IPS-18a (cell line): ENCODE measurements at regions not wholly inside any gene's neighbourhood (a gene's known extent, or its start where the extent isn't known, plus 50 kb on each side); places are given as distances from the start of the nearest gene placed in this dataset.
"Not testable (repeated sequence)": the region's sequence is repeated elsewhere in the genome, so short reads cannot be mapped to it uniquely, and the experiment has no call there.

Experiments used
- H3K27ac ChIP-seq: one replicate; pipeline ENCODE4 v1.5.1; 2013; ENCODE audit warnings: low read length
- H3K27me3 ChIP-seq: one replicate; pipeline ENCODE4 v1.6.1; 2013; ENCODE audit warnings: mild to moderate bottlenecking, low read length; ENCODE audit not compliant: control insufficient read depth, insufficient read depth
- H3K36me3 ChIP-seq: one replicate; pipeline ENCODE4 v1.6.1; 2013; ENCODE audit warnings: low read depth, low read length; ENCODE audit not compliant: control insufficient read depth
- H3K4me1 ChIP-seq: one replicate; pipeline ENCODE4 v1.6.1; 2013; ENCODE audit warnings: low read depth, low read length; ENCODE audit not compliant: control insufficient read depth
- H3K4me3 ChIP-seq: one replicate; pipeline ENCODE4 v1.5.1; 2013; ENCODE audit warnings: low read length
- H3K9ac ChIP-seq: one replicate; pipeline ENCODE4 v1.6.1; 2013; ENCODE audit warnings: mild to moderate bottlenecking, low read length, moderate library complexity
- H3K9me3 ChIP-seq: one replicate; pipeline ENCODE4 v1.6.1; 2013; ENCODE audit warnings: low read depth, low read length; ENCODE audit not compliant: control insufficient read depth

DNA sequence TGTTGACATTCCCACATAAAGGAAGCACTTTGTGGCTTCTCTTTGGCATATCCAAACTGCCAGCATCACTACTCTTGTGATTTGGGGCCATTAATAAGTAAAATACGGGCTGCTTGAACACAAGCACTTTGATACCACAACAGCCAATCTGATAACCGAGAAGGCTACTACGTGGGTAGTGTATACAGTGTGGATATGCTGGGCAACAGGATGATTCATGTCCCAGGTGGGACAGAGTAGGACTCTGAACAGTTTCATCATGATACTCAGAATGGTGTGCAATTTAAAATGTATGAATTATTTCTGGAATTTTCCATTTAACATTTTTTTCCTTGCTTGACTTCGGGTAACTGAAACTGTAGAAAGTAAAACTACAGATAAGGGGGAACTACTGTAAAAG is 225.0 kb upstream of the DDHD1 start:
- Histone ChIP-seq H3K36me3 (no peaks in the 10 kb centered on the region), H3K27me3 (no peaks in the 10 kb centered on the region), H3K4me3 (no peak overlapping the region), H3K27ac (no peak overlapping the region), H3K9ac (no peak overlapping the region), H3K9me3 (no peaks in the 10 kb centered on the region), H3K4me1 (no peaks in the 10 kb centered on the region)

DNA sequence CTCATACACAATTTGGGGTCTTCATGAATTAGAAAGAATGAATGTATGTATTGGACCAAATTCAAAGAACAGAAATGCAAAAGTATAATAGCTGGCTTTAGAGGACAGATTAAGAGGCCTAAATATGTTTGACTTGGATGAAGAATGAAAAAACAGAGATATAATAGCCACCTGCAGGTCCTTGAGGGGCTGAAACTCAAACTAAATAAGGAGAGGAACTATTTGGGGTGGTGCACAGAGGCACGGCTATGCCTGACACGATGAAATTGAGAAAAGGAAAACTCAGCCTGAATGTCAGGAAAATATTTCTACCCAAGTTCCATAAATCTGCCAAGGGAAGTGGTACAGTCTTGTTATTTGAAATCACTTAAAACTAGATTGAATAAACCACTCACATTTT is 222.9 kb upstream of the DDHD1 start:
- Histone ChIP-seq H3K27me3 (no peaks in the 10 kb centered on the region), H3K4me1 (no peaks in the 10 kb centered on the region), H3K27ac (no peak overlapping the region), H3K36me3 (no peaks in the 10 kb centered on the region), H3K9me3 (no peaks in the 10 kb centered on the region), H3K4me3 (no peak overlapping the region), H3K9ac (no peak overlapping the region)

GRCh38 chr14:53375599-53375998 is 222.5 kb upstream of the DDHD1 start:
- Histone ChIP-seq H3K27ac (no peak overlapping the region), H3K4me1 (no peaks in the 10 kb centered on the region), H3K27me3 (no peaks in the 10 kb centered on the region), H3K4me3 (no peak overlapping the region), H3K9ac (no peak overlapping the region), H3K36me3 (no peaks in the 10 kb centered on the region), H3K9me3 (no peaks in the 10 kb centered on the region)

DNA sequence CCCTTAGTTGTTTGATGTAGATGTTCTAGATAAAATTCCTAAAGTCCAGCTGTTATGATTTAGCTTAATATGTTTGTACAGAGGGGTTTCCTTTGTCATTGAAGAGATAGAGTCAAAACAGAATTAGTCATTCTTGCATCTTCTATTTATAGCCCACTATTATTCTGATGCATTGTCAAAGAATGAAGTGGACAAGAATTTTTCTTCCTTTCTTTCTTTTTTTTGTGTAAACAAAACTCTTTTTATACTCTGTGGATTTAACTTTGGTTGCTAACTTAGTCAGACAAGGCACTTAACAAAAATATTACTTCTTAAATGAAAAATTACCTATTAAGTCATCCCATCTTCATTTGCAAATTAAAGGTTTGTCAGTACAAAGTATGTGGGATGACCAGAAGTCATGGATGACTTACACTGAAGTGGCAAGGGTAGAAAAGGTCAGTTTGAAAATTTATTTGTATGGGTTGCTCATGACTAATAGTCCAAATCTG is 215.6 kb upstream of the DDHD1 start:
- no peak overlapping the region for H3K27ac ChIP-seq
- no peak overlapping the region for H3K9ac ChIP-seq
- no peaks in the 10 kb centered on the region for H3K27me3 ChIP-seq
- H3K4me1 ChIP-seq = peaks cover 11% of the 10 kb centered on the region
- H3K9me3 ChIP-seq = no peaks in the 10 kb centered on the region
- no peaks in the 10 kb centered on the region for H3K36me3 ChIP-seq
- H3K4me3 ChIP-seq = no peak overlapping the region

DNA sequence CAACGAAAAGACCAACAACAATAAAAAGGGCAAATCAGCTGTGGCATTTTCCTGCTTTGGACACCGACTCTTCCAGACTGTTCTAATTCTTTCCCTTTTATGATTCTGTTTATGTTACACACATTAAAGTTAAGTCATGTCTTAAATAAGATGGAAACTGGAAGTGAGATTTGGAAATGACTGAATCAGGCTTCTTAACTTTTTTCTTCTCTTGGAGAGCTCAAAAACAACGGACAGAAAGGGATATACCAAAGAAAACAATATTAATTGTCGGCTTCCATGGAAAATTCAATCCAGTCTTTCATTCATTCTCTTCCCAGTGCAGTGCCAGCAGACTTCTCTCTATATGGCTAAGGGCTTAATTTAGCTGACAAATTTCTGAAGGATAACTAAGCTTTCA is 214.9 kb upstream of the DDHD1 start:
- no peaks in the 10 kb centered on the region for H3K9me3 ChIP-seq
- H3K4me1 ChIP-seq = peaks cover 11% of the 10 kb centered on the region
- no peaks in the 10 kb centered on the region for H3K36me3 ChIP-seq
- no peak overlapping the region for H3K4me3 ChIP-seq
- no peaks in the 10 kb centered on the region for H3K27me3 ChIP-seq
- no peak overlapping the region for H3K27ac ChIP-seq
- H3K9ac ChIP-seq = no peak overlapping the region

DNA sequence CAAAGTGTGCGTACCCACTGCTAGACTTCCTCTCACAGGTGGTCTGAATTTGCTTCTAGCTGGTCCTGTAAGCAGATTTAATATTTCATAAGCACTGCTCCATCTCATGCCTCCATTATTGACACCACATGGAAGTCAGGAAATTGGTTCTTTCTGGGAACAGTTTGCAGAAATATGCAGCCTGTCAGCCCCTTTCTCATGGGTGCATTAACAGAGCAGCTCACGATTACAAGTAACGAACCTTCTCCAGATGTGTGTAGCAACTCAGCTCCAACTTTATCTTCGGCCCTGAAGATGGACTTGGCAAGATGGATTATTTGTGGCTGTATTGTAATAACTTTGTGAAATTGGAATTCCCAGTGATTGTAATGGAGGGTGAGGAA is 214.5 kb upstream of the DDHD1 start:
- Histone ChIP-seq H3K9me3 (no peaks in the 10 kb centered on the region), H3K9ac (no peak overlapping the region), H3K4me1 (peaks cover 11% of the 10 kb centered on the region), H3K36me3 (no peaks in the 10 kb centered on the region), H3K27ac (no peak overlapping the region), H3K27me3 (no peaks in the 10 kb centered on the region), H3K4me3 (no peak overlapping the region)

DNA sequence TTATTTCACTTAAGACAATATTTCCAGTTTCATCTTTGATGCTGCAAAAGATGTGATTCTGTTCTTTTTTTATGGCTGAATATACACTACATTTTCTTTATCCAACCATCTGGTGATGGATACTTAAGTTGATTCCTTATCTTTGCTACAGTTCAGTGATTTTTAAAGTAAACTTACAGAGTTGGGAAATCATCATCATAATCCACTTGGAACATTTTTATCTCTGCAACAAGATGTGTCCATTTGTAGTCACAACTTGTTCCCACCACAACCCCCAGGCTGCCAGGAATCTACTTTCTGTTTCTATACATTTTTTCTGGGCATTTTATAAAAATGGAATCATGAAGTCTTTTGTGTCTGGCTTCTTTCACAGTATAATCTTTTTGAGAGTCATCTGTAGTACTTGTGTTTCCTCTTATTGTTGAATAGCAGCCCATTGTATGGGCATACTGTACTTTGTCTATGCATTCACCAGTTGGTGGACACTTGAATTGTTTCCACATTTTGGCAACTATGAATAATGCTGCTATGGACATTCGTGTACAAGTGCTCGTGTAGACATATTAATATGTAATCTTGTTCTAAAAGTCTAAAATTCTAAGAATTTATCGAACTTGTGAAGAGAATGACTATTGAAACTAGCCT is 212.5 kb upstream of the DDHD1 start:
- H3K36me3 ChIP-seq = no peaks in the 10 kb centered on the region
- H3K27me3 ChIP-seq = no peaks in the 10 kb centered on the region

DNA sequence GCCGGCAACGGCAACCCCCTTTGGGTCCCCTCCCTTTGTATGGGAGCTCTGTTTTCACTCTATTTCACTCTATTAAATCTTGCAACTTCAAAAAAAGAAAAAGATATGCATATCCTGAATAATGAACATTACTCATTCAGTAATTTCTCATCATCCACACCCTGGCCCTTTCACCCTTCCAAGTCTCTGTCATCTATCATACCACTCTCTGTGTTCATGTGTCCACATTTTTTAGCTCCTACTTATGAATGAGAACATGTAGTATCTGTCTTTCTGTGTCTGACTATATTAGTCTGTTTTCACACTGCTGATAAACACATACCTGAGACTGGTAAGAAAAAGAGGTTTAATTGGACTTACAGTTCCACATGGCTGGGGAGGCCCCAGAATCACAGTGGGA is 209.8 kb upstream of the DDHD1 start:
- not testable (repeated sequence) for H3K4me1 ChIP-seq, H3K9me3 ChIP-seq, H3K27ac ChIP-seq, H3K27me3 ChIP-seq, H3K4me3 ChIP-seq, H3K36me3 ChIP-seq, H3K9ac ChIP-seq

More for the DNA sequence above, 212.5 kb upstream of the DDHD1 start:
- peaks cover 11% of the 10 kb centered on the region for H3K4me1 ChIP-seq
- H3K4me3 ChIP-seq = no peak overlapping the region
- H3K27ac ChIP-seq = no peak overlapping the region
- H3K9me3 ChIP-seq = no peaks in the 10 kb centered on the region
- H3K9ac ChIP-seq = no peak overlapping the region

GRCh38 chr14:53360829-53361228 is 207.7 kb upstream of the DDHD1 start:
- Histone ChIP-seq H3K27me3 (no peaks in the 10 kb centered on the region), H3K4me3 (no peak overlapping the region), H3K4me1 (peaks cover 10% of the 10 kb centered on the region)

DNA sequence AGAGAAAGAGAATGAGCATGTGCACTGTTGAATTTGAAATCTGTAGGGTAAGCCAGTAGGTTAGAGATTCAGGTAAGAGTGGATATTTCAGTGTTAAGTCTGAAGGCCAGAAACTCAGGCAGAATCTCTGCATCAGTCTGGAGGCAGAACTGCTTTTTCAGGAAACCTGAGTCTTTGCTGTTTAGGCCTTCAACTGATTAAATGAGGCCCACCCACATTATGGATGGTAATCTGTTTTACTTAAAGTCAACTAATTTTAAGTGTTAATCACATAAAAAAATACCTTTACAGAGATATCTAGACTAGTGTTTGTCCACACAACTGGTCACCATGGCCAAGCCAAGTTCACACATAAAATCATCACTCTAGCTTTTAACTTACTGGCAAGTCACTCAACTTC is 205.0 kb upstream of the DDHD1 start:
- Histone ChIP-seq H3K4me3 (no peak overlapping the region), H3K9ac (no peak overlapping the region), H3K27me3 (no peaks in the 10 kb centered on the region), H3K27ac (no peak overlapping the region), H3K36me3 (no peaks in the 10 kb centered on the region), H3K4me1 (peaks cover 29% of the 10 kb centered on the region), H3K9me3 (no peaks in the 10 kb centered on the region)

More at GRCh38 chr14:53360829-53361228, 207.7 kb upstream of the DDHD1 start:
- H3K9me3 ChIP-seq = no peaks in the 10 kb centered on the region
- H3K9ac ChIP-seq = no peak overlapping the region
- no peak overlapping the region for H3K27ac ChIP-seq
- no peaks in the 10 kb centered on the region for H3K36me3 ChIP-seq

- Histone ChIP-seq H3K27me3 (no peaks in the 10 kb centered on the region), H3K27ac (peak overlapping the region; percentile 73), H3K4me1 (peaks cover 29% of the 10 kb centered on the region), H3K9ac (peak overlapping the region; percentile 44), H3K9me3 (no peaks in the 10 kb centered on the region), H3K36me3 (no peaks in the 10 kb centered on the region), H3K4me3 (peak overlapping the region; percentile 35)
These were observed 203.4 kb upstream of the DDHD1 start for GRCh38 chr14:53356361-53357150.
